HEK293 (cell line): ENCODE measurements at regions not wholly inside any gene's neighbourhood (a gene's known extent, or its start where the extent isn't known, plus 50 kb on each side); places are given as distances from the start of the nearest gene placed in this dataset.

Experiments used
- CTCF ChIA-PET: fragments of 350-600 bp; formaldehyde crosslinking; extraction: SDS; loops from one replicate; lab custom pipeline; 2021; ENCODE audit warnings: antibody characterized with exemption; lab: Yijun Ruan, JAX
- POLR2A ChIA-PET: fragments of 300-600 bp; formaldehyde crosslinking; extraction: SDS; loops from one replicate; lab custom pipeline; 2020; ENCODE audit warnings: antibody characterized with exemption, inconsistent platforms; lab: Yijun Ruan, JAX
- H3K27ac ChIP-seq: fragments of 200-500 bp; sonication (Bioruptor generic); 2 replicates; pipeline ENCODE4 v1.5.1; 2014; ENCODE audit warnings: low read depth, low read length, control low read depth, inconsistent platforms; ENCODE audit errors: extremely low read depth
- H3K36me3 ChIP-seq, 2 experiments: fragments of 200-500 bp in 1 of 2; sonication (Bioruptor generic) in 1 of 2; 1 replicate in 1 of 2; 2 replicates in 1 of 2; pipeline ENCODE4 v1.5.1; 2014 to 2017; ENCODE audit warnings: inconsistent platforms in 2 of 2, low read length in 2 of 2; ENCODE audit not compliant: control insufficient read depth in 2 of 2, insufficient read depth in 1 of 2
- H3K4me1 ChIP-seq: fragments of 200-500 bp; sonication (Bioruptor generic); 2 replicates; pipeline ENCODE4 v1.5.1; 2014; ENCODE audit warnings: mild to moderate bottlenecking, low read length, inconsistent platforms; ENCODE audit not compliant: control insufficient read depth, insufficient read depth
- H3K4me3 ChIP-seq: 2 replicates; pipeline ENCODE4 v1.5.1; 2011; ENCODE audit warnings: low read depth, mild to moderate bottlenecking, control low read depth, low read length, moderate library complexity
- H3K9me3 ChIP-seq: fragments of 200-500 bp; sonication (Bioruptor generic); 2 replicates; pipeline ENCODE4 v1.5.1; 2014; ENCODE audit warnings: low read depth, low read length, inconsistent platforms; ENCODE audit not compliant: control insufficient read depth, insufficient read depth
- BCL6B ChIP-seq: fragments of 450-650 bp; formaldehyde crosslinking; IDR thresholded peaks from 2 replicates; pipeline ENCODE4 v1.5.1; 2017; ENCODE audit warnings: missing biosample characterization, missing genetic modification characterization
- GFI1B ChIP-seq: fragments of 450-650 bp; formaldehyde crosslinking; IDR thresholded peaks from 2 replicates; pipeline ENCODE4 v1.5.1; 2016; ENCODE audit warnings: missing biosample characterization, missing genetic modification characterization
- IKZF3 ChIP-seq: fragments of 450-650 bp; IDR thresholded peaks from 2 replicates; pipeline ENCODE4 v1.5.0; 2018; ENCODE audit warnings: missing biosample characterization, mild to moderate bottlenecking, missing genetic modification characterization, moderate library complexity
- PATZ1 ChIP-seq: fragments of 450-650 bp; formaldehyde crosslinking; IDR thresholded peaks from 2 replicates; pipeline ENCODE4 v1.5.1; 2016; ENCODE audit warnings: missing biosample characterization, missing genetic modification characterization
- PRDM2 ChIP-seq: fragments of 450-650 bp; formaldehyde crosslinking; IDR thresholded peaks from 2 replicates; pipeline ENCODE4 v1.5.1; 2016; ENCODE audit warnings: missing biosample characterization, missing genetic modification characterization, borderline replicate concordance
- SP7 ChIP-seq: fragments of 450-650 bp; formaldehyde crosslinking; IDR thresholded peaks from 2 replicates; pipeline ENCODE4 v1.5.1; 2016; ENCODE audit warnings: missing biosample characterization, missing genetic modification characterization
- ZFP3 ChIP-seq: fragments of 450-650 bp; formaldehyde crosslinking; IDR thresholded peaks from 2 replicates; pipeline ENCODE4 v1.5.1; 2016; ENCODE audit warnings: low read depth, missing biosample characterization, missing genetic modification characterization
- ZNF114 ChIP-seq: fragments of 450-650 bp; formaldehyde crosslinking; IDR thresholded peaks from 2 replicates; pipeline ENCODE4 v1.5.0; 2017; ENCODE audit warnings: missing biosample characterization, missing genetic modification characterization
- ZNF155 ChIP-seq: fragments of 450-650 bp; formaldehyde crosslinking; IDR thresholded peaks from 2 replicates; pipeline ENCODE4 v1.5.1; 2016; ENCODE audit warnings: missing biosample characterization, missing genetic modification characterization
- ZNF423 ChIP-seq: fragments of 450-650 bp; formaldehyde crosslinking; IDR thresholded peaks from 2 replicates; pipeline ENCODE4 v1.5.1; 2016; ENCODE audit warnings: missing biosample characterization, missing genetic modification characterization
- ZNF473 ChIP-seq: fragments of 450-650 bp; formaldehyde crosslinking; IDR thresholded peaks from 2 replicates; pipeline ENCODE4 v1.5.1; 2017; ENCODE audit warnings: missing biosample characterization, missing genetic modification characterization
- ZNF510 ChIP-seq: fragments of 450-650 bp; formaldehyde crosslinking; IDR thresholded peaks from 2 replicates; pipeline ENCODE4 v1.5.1; 2018; ENCODE audit warnings: mild to moderate bottlenecking, missing genetic modification characterization, missing biosample characterization; ENCODE audit not compliant: insufficient replicate concordance
- ZNF513 ChIP-seq: fragments of 450-650 bp; IDR thresholded peaks from 2 replicates; pipeline ENCODE4 v1.5.1; 2018; ENCODE audit warnings: missing biosample characterization, missing genetic modification characterization
- ZNF548 ChIP-seq: fragments of 450-650 bp; formaldehyde crosslinking; IDR thresholded peaks from 2 replicates; pipeline ENCODE4 v1.5.1; 2016; ENCODE audit warnings: missing biosample characterization, missing genetic modification characterization
- ZNF792 ChIP-seq: fragments of 450-650 bp; formaldehyde crosslinking; IDR thresholded peaks from 2 replicates; pipeline ENCODE4 v1.5.1; 2016; ENCODE audit warnings: missing biosample characterization, missing genetic modification characterization
- ZNF843 ChIP-seq: fragments of 450-650 bp; formaldehyde crosslinking; IDR thresholded peaks from 2 replicates; pipeline ENCODE4 v1.5.1; 2016; ENCODE audit warnings: missing biosample characterization, missing genetic modification characterization
- ZXDB ChIP-seq: fragments of 450-650 bp; formaldehyde crosslinking; IDR thresholded peaks from 2 replicates; pipeline ENCODE4 v1.5.1; 2016; ENCODE audit warnings: missing biosample characterization, missing genetic modification characterization
- TF ChIP-seq, protein P1 (sequence below): fragments of 450-650 bp; formaldehyde crosslinking; IDR thresholded peaks from 2 replicates; pipeline ENCODE4 v1.5.1; 2016; ENCODE audit warnings: missing biosample characterization, missing genetic modification characterization, borderline replicate concordance

DNA sequence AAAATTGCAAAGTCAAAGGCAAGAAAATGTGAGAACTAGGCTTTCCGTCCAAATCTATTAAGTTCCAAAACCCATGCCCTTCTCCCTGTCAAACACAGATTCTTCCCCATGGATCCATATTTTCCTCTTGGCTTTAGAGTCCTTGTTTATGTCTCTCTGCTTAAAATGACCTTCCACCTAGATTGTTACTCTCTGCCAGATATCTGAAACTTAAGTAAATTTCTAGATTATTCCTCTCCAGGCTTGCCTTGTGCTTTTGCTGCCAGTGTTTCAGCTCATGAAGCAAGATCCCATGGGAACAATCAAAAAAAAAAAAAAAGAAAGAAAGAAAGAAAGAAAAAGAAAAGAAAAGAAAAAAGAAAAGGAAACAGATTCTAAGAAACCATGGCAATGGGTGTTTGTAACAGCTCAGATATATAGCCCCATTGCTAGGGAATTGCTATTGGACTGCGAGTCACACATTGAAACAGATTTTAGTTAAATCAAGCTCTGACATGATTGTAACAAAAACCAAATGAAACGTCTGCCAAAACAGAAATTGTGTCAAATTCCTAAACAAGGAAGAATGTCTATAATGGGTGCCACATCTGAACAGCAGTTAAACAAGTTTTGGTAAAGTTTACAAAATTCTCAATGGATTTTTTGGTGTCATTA, 660.7 kb upstream of the CNTNAP5 start:
- no peaks in the 10 kb centered on the region for H3K9me3 ChIP-seq
- POLR2A ChIA-PET, result no interaction called here
- no peak for TF ChIP-seq ZNF423 (tag by site-specific recombination)
- TF ChIP-seq ZNF513, result no peak
- TF ChIP-seq ZNF114 (tag by site-specific recombination), result no peak
- TF ChIP-seq ZFP3 (tag by site-specific recombination), result no peak
- no peak for TF ChIP-seq ZNF548 (tag by site-specific recombination)
- TF ChIP-seq SP7 (tag by site-specific recombination), result no peak
- TF ChIP-seq ZNF155 (tag by site-specific recombination), result no peak
- TF ChIP-seq, protein P1, sequence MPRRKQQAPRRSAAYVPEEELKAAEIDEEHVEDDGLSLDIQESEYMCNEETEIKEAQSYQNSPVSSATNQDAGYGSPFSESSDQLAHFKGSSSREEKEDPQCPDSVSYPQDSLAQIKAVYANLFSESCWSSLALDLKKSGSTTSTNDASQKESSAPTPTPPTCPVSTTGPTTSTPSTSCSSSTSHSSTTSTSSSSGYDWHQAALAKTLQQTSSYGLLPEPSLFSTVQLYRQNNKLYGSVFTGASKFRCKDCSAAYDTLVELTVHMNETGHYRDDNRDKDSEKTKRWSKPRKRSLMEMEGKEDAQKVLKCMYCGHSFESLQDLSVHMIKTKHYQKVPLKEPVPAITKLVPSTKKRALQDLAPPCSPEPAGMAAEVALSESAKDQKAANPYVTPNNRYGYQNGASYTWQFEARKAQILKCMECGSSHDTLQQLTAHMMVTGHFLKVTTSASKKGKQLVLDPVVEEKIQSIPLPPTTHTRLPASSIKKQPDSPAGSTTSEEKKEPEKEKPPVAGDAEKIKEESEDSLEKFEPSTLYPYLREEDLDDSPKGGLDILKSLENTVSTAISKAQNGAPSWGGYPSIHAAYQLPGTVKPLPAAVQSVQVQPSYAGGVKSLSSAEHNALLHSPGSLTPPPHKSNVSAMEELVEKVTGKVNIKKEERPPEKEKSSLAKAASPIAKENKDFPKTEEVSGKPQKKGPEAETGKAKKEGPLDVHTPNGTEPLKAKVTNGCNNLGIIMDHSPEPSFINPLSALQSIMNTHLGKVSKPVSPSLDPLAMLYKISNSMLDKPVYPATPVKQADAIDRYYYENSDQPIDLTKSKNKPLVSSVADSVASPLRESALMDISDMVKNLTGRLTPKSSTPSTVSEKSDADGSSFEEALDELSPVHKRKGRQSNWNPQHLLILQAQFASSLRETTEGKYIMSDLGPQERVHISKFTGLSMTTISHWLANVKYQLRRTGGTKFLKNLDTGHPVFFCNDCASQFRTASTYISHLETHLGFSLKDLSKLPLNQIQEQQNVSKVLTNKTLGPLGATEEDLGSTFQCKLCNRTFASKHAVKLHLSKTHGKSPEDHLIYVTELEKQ, result no peak
- no peak for TF ChIP-seq ZNF510 (tag by site-specific recombination)
- no peak for TF ChIP-seq PRDM2 (tag by site-specific recombination)
- no peak for TF ChIP-seq ZNF473 (tag by site-specific recombination)
- no peak for TF ChIP-seq ZXDB (tag by site-specific recombination)
- no peak for TF ChIP-seq IKZF3 (tag by site-specific recombination)
- TF ChIP-seq ZNF843, result no peak
- no peak for TF ChIP-seq BCL6B
- TF ChIP-seq ZNF792, result no peak
- no peak for TF ChIP-seq PATZ1 (tag by site-specific recombination)
- TF ChIP-seq GFI1B, result no peak
- CTCF ChIA-PET, result no interaction called here
- H3K36me3 ChIP-seq, result no peaks in the 10 kb centered on the region
- no peak overlapping the region for H3K4me3 ChIP-seq
- H3K27ac ChIP-seq, result no peak overlapping the region
- H3K4me1 ChIP-seq, result no peaks in the 10 kb centered on the region
